ENCODE measurements at regions not wholly inside any gene's neighbourhood (a gene's known extent, or its start where the extent isn't known, plus 50 kb on each side); places are given as distances from the start of the nearest gene placed in this dataset.

- H3K27me3 ChIP-seq, result no peaks in the 10 kb centered on the region
- no peak for TF ChIP-seq CTCF (IDR thresholded peaks at IDR 0.05; ENCODE audit: low read depth, low read length)
- no peaks in the 10 kb centered on the region for H3K9me3 ChIP-seq
- H3K36me3 ChIP-seq, result no peaks in the 10 kb centered on the region
- H3K4me3 ChIP-seq (ENCODE audit: low read depth, low read length), result no peak overlapping the region
- no peak for DNase-seq
- no peaks in the 10 kb centered on the region for H3K4me1 ChIP-seq
These were observed 230.2 kb upstream of the CD96 start for GRCh38 chr3:111311709-111312235.

GRCh38 chr3:111314181-111314873 is 227.7 kb upstream of the CD96 start:
- Histone ChIP-seq H3K4me3 (ENCODE audit: low read depth, low read length) (no peak overlapping the region), H3K36me3 (no peaks in the 10 kb centered on the region), H3K9me3 (no peaks in the 10 kb centered on the region), H3K4me1 (no peaks in the 10 kb centered on the region), H3K27me3 (no peaks in the 10 kb centered on the region)
- no peak for TF ChIP-seq CTCF (IDR thresholded peaks at IDR 0.05; ENCODE audit: low read depth, low read length)
- no peak for DNase-seq

- TF ChIP-seq CTCF (IDR thresholded peaks at IDR 0.05; ENCODE audit: low read depth, low read length), result no peak
- no peaks in the 10 kb centered on the region for H3K27me3 ChIP-seq
- H3K9me3 ChIP-seq, result no peaks in the 10 kb centered on the region
- no peak for DNase-seq
- no peaks in the 10 kb centered on the region for H3K36me3 ChIP-seq
- no peak overlapping the region for H3K4me3 ChIP-seq (ENCODE audit: low read depth, low read length)
- H3K4me1 ChIP-seq, result no peaks in the 10 kb centered on the region
These were observed 227.1 kb upstream of the CD96 start for GRCh38 chr3:111314898-111315297.

GRCh38 chr3:111315930-111316587 is 225.9 kb upstream of the CD96 start:
- no peaks in the 10 kb centered on the region for H3K36me3 ChIP-seq
- no peak overlapping the region for H3K4me3 ChIP-seq (ENCODE audit: low read depth, low read length)
- DNase-seq, result no peak
- H3K27me3 ChIP-seq, result no peaks in the 10 kb centered on the region
- TF ChIP-seq CTCF (IDR thresholded peaks at IDR 0.05; ENCODE audit: low read depth, low read length), result no peak
- no peaks in the 10 kb centered on the region for H3K4me1 ChIP-seq
- no peaks in the 10 kb centered on the region for H3K9me3 ChIP-seq

GRCh38 chr3:111318289-111318688 is 223.7 kb upstream of the CD96 start:
- Histone ChIP-seq H3K27me3 (no peaks in the 10 kb centered on the region), H3K9me3 (no peaks in the 10 kb centered on the region), H3K36me3 (no peaks in the 10 kb centered on the region), H3K4me3 (ENCODE audit: low read depth, low read length) (no peak overlapping the region), H3K4me1 (no peaks in the 10 kb centered on the region)
- DNase-seq, result no peak
- TF ChIP-seq CTCF (IDR thresholded peaks at IDR 0.05; ENCODE audit: low read depth, low read length), result no peak

GRCh38 chr3:111319598-111319997 is 222.4 kb upstream of the CD96 start:
- no peak overlapping the region for H3K4me3 ChIP-seq (ENCODE audit: low read depth, low read length)
- no peaks in the 10 kb centered on the region for H3K27me3 ChIP-seq
- H3K4me1 ChIP-seq, result no peaks in the 10 kb centered on the region
- no peaks in the 10 kb centered on the region for H3K9me3 ChIP-seq
- TF ChIP-seq CTCF (IDR thresholded peaks at IDR 0.05; ENCODE audit: low read depth, low read length), result no peak
- H3K36me3 ChIP-seq, result no peaks in the 10 kb centered on the region
- DNase-seq, result no peak
